Fibroblast of skin of abdomen (primary cell): ENCODE measurements at regions not wholly inside any gene's neighbourhood (a gene's known extent, or its start where the extent isn't known, plus 50 kb on each side); places are given as distances from the start of the nearest gene placed in this dataset.
"Not testable (repeated sequence)": the region's sequence is repeated elsewhere in the genome, so short reads cannot be mapped to it uniquely, and the experiment has no call there.

Experiments used
- DNase-seq: peaks from one replicate; pipeline ENCODE4 v3.0.0-alpha.2; 2013

DNA sequence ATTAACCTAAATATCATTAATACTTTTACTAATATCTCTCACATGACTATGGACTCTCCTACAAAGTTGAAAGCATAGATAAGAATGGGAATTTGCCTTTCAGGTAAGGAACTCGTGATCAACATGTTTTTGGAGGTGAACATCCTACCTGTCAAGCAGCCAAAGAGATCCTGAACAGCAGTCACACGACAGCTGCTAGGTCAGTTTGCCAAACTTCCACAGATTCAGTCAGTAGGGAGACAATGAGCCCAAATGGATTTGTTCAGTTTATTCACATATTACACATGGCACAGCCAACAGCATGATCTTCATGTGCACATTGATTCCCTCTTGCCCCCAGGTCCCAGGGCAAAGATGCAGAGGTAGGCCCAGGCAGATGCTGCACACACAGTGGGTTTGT is 86.1 kb upstream of the LOC128125822 start:
- DNase-seq: no peak

- no peak for DNase-seq
Measured at GRCh38 chr6:63487103-63487813, 85.0 kb upstream of the LOC128125822 start.

DNA sequence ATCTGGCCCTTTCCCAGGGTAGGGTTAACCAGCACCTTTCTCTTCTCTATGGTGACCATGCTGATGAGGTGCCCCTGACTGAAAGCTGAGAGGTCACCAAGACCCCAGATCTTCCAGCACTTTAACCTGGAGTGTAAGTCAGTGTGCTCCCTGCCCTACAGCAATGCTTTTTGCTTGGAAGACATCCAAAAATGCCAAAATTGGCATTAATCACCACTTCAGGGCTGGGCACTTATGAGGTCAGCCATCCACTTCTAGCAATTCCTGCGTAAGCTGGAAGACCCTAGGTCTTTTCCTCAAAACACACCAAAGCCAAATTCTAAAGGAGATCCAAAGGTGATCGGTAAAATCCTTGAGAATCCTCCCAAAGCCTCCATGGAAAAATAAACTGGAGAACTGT is 81.2 kb upstream of the LOC128125822 start:
- DNase-seq: no peak

DNA sequence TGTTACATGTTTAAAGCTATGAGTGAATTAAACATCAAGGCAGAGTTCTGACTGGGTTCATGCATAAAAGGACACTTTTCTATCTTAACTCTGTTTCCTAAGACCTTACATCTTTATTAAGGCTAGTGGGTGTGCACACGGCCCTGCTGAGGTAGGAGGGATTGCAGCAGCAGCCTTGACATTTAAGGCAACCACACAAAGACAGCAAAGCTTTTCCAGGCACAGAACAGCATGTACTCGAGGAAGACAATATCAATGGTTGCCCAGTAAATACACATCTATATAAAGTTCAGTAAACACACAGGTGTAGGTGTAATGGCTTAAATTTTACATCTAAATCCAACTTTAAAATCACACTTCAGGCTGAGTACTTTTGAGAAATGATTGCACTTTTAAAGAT is 79.8 kb upstream of the LOC128125822 start:
- no peak for DNase-seq

DNA sequence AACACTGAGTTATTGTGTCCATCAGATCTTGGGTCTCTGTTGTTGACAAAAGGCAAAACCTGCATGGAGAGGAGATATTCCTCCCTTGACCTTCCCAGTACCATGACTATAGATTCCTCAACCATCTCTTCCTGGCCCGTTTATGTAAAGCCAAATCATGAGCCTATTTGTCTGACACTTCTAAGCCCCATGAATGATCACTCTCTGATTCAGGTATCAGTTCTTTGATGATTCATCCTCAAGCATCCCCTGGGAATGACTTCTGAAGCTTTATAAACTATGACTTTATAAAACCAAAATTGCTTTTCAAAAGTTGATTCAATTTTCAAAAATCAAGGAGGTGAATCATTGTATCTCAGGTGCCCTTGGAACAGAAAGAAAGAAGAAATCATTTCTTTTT is 78.7 kb upstream of the LOC128125822 start:
- no peak for DNase-seq

GRCh38 chr6:63496361-63496804 is 75.9 kb upstream of the LOC128125822 start:
- no peak for DNase-seq

DNA sequence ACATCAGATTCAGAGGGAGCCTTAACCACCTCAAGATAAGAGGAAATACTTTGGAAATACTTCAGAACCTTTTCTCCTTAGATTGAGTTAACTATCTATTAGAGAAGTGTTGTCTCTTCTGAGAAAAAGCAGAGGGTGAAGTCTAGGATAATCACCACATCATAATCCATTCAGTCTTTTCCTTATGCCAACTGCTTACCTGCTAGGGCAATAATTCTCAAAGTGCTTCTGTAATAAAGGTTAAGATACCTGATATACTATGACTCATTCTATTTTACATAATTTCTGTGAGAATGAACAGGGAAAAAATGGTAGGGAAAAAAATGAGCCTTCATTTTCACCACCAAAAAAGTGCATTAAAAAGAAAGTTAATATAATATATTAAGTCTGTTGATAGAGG is 70.1 kb upstream of the LOC128125822 start:
- DNase-seq: no peak

DNA sequence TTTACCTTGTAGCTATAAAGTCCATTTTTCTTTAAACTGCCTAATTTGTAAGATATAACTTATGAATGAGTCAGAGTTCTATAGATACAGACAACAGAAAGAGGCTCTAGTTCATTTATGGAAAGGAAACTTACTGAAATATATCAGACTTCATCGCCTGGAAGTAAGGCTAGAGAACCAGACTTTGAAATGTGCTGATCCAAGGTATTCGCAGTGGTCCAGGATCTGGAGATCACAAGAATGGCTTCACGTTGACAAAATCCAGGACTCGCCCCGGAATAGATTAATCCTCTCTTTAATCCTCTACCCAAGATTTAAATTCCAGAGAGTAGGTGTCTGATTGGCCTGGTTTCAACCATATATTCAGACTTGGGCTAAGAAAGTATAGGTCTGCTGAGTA is 69.1 kb upstream of the LOC128125822 start:
- no peak for DNase-seq

GRCh38 chr6:63504777-63505384 is 67.4 kb upstream of the LOC128125822 start:
- no peak for DNase-seq

- DNase-seq: no peak
Measured at GRCh38 chr6:63507096-63507495, 65.2 kb upstream of the LOC128125822 start.

GRCh38 chr6:63509652-63510352 is 62.5 kb upstream of the LOC128125822 start:
- DNase-seq: peak; percentile 49

GRCh38 chr6:63510353-63510686 is 62.0 kb upstream of the LOC128125822 start:
- DNase-seq: no peak

DNA sequence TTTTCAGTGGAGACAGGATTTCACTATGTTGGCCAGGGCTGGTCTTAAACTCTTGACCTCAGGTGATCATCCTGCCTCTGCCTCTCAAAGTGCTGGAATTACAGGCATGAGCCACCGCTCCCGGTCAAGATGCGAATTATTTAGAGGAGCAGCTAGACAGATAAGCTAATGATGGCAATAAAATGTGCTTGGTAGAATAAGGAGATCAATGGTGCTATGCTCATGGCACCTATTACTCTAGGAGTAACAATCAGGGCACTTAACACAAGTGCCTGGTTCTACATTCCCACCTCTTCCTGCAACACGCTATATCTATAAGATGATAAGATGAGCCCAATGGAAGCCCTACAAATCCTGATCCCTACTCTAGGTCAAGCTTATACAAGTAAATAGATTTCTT is 61.4 kb upstream of the LOC128125822 start:
- DNase-seq: no peak

- no peak for DNase-seq
Measured at GRCh38 chr6:63514488-63515173, 57.6 kb upstream of the LOC128125822 start.

DNA sequence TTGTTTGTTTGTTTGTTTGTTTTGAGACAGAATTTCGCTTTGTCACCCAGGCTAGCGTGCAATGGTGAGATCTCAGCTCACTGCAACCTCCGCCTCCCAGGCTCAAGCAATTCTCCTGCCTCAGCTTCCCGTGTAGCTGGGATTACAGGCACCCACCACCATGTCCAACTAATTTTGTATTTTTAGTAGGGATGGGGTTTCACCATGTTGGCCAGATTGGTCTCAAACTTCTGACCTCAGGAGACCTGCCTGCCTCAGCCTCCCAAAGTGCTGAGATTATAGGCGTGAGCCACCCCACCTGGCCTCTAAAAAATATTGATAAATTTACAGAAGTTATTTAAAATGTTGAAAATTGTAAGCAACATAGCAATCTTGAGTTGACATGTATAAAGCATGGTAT is 57.1 kb upstream of the LOC128125822 start:
- DNase-seq: not testable (repeated sequence)

- DNase-seq: no peak
Measured at GRCh38 chr6:63516186-63516944, 55.9 kb upstream of the LOC128125822 start.

GRCh38 chr6:63517221-63517620 is 55.1 kb upstream of the LOC128125822 start:
- no peak for DNase-seq

GRCh38 chr6:63521475-63522210 is 50.6 kb upstream of the LOC128125822 start:
- no peak for DNase-seq
